Astrocyte (in vitro differentiated cells and primary cell): ENCODE measurements at regions not wholly inside any gene's neighbourhood (a gene's known extent, or its start where the extent isn't known, plus 50 kb on each side); places are given as distances from the start of the nearest gene placed in this dataset.
"Not testable (repeated sequence)": the region's sequence is repeated elsewhere in the genome, so short reads cannot be mapped to it uniquely, and the experiment has no call there.

Experiments used
- EZH2 ChIP-seq: IDR thresholded peaks from 2 replicates; pipeline ENCODE4 v1.6.1; 2012; ENCODE audit warnings: mild to moderate bottlenecking, low read length, inconsistent platforms; ENCODE audit not compliant: insufficient read depth
- TF ChIP-seq, protein P1 (sequence below): IDR thresholded peaks from 2 replicates; pipeline ENCODE4 v1.5.1; 2011; ENCODE audit warnings: low read depth, mild to moderate bottlenecking, inconsistent platforms, low read length, moderate library complexity; ENCODE audit not compliant: insufficient read depth

GRCh38 chr10:44268435-44268948 lies 116.4 kb downstream of the CXCL12 start:
- TF ChIP-seq, protein P1, sequence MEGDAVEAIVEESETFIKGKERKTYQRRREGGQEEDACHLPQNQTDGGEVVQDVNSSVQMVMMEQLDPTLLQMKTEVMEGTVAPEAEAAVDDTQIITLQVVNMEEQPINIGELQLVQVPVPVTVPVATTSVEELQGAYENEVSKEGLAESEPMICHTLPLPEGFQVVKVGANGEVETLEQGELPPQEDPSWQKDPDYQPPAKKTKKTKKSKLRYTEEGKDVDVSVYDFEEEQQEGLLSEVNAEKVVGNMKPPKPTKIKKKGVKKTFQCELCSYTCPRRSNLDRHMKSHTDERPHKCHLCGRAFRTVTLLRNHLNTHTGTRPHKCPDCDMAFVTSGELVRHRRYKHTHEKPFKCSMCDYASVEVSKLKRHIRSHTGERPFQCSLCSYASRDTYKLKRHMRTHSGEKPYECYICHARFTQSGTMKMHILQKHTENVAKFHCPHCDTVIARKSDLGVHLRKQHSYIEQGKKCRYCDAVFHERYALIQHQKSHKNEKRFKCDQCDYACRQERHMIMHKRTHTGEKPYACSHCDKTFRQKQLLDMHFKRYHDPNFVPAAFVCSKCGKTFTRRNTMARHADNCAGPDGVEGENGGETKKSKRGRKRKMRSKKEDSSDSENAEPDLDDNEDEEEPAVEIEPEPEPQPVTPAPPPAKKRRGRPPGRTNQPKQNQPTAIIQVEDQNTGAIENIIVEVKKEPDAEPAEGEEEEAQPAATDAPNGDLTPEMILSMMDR, result not testable (repeated sequence)
- not testable (repeated sequence) for TF ChIP-seq EZH2
